ENCODE measurements at regions not wholly inside any gene's neighbourhood (a gene's known extent, or its start where the extent isn't known, plus 50 kb on each side); places are given as distances from the start of the nearest gene placed in this dataset.
"Not testable (repeated sequence)": the region's sequence is repeated elsewhere in the genome, so short reads cannot be mapped to it uniquely, and the experiment has no call there.

DNA sequence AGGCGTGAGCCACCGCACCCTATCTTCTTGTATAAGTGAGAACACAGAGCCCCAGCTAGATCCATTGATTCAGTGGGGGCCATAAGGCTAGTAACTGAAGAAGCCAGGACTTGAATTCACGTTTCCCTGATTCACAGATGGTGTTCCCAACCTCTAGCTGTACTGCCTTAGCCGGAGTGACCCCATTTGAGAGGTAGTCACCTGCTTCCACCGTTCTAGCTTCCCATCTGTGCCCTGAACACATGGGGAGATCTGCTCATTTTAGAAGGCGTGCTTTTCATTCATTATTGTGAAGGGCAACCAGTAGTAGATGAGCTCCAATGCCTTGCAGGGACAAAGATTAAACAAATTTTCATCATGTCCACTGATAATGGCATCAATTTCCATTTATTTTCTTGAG is 365.7 kb upstream of the TPM1 start:
- TF ChIP-seq, protein P1, sequence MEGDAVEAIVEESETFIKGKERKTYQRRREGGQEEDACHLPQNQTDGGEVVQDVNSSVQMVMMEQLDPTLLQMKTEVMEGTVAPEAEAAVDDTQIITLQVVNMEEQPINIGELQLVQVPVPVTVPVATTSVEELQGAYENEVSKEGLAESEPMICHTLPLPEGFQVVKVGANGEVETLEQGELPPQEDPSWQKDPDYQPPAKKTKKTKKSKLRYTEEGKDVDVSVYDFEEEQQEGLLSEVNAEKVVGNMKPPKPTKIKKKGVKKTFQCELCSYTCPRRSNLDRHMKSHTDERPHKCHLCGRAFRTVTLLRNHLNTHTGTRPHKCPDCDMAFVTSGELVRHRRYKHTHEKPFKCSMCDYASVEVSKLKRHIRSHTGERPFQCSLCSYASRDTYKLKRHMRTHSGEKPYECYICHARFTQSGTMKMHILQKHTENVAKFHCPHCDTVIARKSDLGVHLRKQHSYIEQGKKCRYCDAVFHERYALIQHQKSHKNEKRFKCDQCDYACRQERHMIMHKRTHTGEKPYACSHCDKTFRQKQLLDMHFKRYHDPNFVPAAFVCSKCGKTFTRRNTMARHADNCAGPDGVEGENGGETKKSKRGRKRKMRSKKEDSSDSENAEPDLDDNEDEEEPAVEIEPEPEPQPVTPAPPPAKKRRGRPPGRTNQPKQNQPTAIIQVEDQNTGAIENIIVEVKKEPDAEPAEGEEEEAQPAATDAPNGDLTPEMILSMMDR (IDR thresholded peaks at IDR 0.05; ENCODE audit: extremely low read depth, missing control alignments), result no peak

DNA sequence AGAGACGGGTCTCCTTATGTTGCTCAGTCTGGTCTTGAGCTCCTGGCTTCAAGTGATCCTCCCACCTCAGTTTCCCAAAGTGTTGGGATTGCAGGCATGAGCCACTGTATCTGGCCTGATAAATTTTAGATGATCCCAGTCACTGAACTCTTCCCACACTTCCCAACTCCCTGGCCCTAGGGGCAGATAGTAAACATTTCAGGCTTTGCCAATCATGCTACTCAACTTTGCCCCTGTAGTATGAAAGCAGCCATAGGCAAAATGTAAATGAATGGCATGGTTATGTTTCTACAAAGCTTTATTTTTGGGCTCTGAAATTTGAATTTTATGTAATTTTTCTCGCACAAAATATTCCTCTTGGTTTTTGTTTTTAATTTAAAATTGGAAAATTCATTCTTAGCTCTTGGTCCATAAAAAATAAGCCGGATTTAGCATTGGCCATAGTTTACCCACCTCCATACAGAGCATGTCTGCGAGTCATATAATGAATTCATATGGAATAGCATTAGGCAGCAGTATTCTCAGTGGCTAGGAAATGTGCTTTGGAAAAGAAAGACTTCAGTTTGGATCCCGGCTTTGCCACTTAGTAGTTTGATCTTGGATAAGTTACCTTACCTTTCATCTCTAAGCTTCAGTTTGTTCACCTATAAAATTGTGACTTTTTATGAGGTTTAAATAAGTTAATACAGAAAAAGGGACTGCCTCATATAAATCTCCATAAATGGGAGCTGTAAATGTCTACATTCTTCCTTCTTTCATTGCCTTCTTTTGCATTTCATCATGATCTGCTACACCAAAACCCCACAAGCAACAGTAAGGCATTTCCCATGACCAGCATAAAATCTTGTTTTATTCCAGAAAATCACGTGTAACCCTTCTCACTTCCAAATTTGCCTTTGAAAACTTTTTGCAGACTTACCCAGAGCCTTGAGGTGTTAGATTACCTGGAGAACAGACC is 360.3 kb upstream of the TPM1 start:
- TF ChIP-seq, protein P1 (IDR thresholded peaks at IDR 0.05; ENCODE audit: extremely low read depth, missing control alignments), result no peak
- no peak for DNase-seq (ENCODE audit: low spot score)

More for the DNA sequence above, 365.7 kb upstream of the TPM1 start:
- DNase-seq (ENCODE audit: low spot score), result no peak

DNA sequence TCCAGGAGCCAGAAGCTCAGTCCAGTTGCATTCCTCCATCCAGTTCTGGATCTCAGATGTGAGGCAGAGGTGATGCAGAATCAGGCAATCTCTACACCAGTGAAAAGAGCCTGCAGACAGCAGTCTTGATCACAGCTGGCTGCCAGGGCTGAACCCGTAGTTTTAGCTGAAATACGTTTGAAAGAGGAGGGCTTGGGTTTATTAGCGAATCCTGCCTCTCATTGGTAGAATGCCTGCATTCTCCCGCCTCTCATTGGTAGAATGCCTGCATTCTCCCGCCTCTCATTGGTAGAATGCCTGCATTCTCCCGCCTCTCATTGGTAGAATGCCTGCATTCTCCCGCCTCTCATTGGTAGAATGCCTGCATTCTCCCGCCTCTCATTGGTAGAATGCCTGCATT is 359.4 kb upstream of the TPM1 start:
- DNase-seq (ENCODE audit: low spot score), result not testable (repeated sequence)

DNA sequence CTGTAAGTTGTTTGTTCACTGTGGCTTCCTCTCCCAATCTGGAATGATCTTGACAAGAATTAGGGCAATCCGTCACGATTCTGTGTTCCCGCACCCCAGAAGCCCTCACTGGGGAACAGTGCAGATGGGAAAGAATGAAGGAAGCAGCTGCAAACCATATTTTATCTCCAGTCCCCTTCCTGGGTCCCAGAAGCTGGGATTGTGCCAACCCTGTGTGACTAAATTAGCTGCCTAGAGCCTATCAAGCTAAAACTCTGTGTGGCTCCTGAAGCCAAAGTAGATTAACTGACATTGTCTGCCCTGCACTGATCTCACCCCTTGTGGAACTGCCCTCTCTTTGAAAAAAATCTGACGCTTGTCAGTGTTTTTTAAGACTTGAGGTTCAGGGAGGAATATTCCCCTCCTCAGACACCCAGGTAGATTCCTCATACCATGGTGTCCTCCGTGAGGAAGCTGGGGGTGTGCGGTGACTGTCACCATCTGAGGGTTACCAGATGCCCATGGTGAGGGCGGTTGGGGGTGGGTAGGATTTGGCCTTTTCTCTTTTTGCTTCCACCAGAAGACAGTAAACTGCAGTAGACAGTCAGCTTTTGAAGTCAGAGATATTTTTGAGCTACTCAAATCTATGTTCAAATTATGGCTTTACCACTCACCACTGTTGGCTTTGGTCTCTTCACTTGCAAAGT is 358.3 kb upstream of the TPM1 start:
- TF ChIP-seq, protein P1 (IDR thresholded peaks at IDR 0.05; ENCODE audit: extremely low read depth, missing control alignments), result no peak
- no peak for DNase-seq (ENCODE audit: low spot score)

DNA sequence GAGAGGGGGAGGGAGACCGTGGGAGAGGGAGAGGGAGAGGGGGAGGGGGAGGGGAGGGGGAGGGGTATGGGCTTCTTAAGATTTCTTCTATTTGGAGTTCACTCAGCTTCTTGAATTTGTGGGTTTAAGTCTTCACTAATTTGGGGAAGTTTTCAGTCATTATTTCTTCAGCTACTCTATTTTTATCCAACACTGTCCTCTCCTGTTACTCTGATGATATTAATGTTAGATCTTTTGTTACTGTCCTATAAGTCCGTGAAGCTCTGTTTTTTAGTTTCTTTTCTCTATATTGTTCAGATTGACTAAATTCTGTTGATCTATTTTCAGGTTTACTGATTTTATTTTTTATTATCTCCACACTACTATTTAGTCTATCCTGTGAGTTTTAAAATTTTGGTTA is 351.5 kb upstream of the TPM1 start:
- TF ChIP-seq, protein P1 (IDR thresholded peaks at IDR 0.05; ENCODE audit: extremely low read depth, missing control alignments), result no peak
- DNase-seq (ENCODE audit: low spot score), result no peak

DNA sequence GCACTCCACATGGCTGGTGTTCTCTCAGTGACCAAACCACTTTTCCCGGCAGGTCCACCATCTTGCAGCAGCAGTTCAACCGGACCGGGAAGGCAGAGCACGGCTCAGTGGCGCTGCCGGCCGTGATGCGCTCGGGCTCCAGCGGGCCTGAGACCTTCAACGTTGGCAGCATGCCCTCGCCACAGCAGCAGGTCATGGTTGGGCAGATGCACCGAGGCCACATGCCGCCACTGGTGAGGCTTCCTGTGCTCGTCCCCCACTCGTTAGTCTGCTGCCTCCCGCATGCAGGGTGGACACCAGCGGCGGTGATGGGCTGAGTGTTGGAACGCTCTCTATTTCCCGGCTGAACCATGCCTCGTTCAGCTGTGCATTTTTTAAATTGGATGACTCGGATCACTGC is 344.9 kb upstream of the TPM1 start:
- TF ChIP-seq, protein P1 (IDR thresholded peaks at IDR 0.05; ENCODE audit: extremely low read depth, missing control alignments), result no peak
- DNase-seq (ENCODE audit: low spot score), result no peak

DNA sequence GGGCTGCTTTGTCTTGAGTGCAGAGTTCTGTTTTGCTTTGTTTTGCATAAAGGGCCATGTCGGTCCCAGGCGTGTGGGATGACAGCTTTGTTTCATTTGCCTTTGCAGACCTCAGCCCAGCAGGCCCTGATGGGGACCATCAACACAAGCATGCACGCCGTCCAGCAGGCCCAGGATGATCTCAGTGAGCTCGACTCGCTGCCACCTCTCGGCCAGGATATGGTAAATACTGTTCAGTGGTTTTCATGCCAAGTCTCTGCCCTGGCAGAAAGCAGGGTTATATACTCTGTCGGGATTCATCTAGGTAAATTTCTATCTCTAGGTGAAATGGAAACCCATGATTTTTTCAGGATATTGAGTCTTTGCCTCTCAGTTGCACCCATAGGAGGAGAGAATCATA is 343.9 kb upstream of the TPM1 start:
- TF ChIP-seq, protein P1 (IDR thresholded peaks at IDR 0.05; ENCODE audit: extremely low read depth, missing control alignments), result no peak
- DNase-seq (ENCODE audit: low spot score), result no peak
